Thymus (tissue), 11 donors: ENCODE measurements at regions not wholly inside any gene's neighbourhood (a gene's known extent, or its start where the extent isn't known, plus 50 kb on each side); places are given as distances from the start of the nearest gene placed in this dataset.

Experiments used
- DNase-seq, 9 donors: peaks; one replicate each; pipeline ENCODE4 v3.0.0-alpha.2; 2013; ENCODE audit warnings: low spot score in 9 of 9, low read depth in 6 of 9, missing footprints in 1 of 9
- H3K27ac ChIP-seq, 2 donors: one replicate each; pipeline ENCODE4 v1.5.1; 2013; ENCODE audit warnings: control low read depth in 1 of 2, low read depth in 1 of 2, low read length in 1 of 2, mild to moderate bottlenecking in 1 of 2, moderate library complexity in 1 of 2
- H3K27me3 ChIP-seq, 2 donors: one replicate each; pipeline ENCODE4 v1.5.1; 2013; ENCODE audit warnings: low read length in 1 of 2; ENCODE audit not compliant: control insufficient read depth in 2 of 2, insufficient read depth in 1 of 2
- H3K36me3 ChIP-seq, 2 donors: one replicate each; pipeline ENCODE4 v1.5.1; 2013; ENCODE audit warnings: low read length in 1 of 2, mild to moderate bottlenecking in 1 of 2, moderate library complexity in 1 of 2; ENCODE audit not compliant: control insufficient read depth in 2 of 2, insufficient read depth in 2 of 2
- H3K4me1 ChIP-seq, 2 donors: one replicate each; pipeline ENCODE4 v1.5.1; 2013; ENCODE audit warnings: low read length in 2 of 2; ENCODE audit not compliant: control insufficient read depth in 2 of 2, insufficient read depth in 2 of 2
- H3K4me3 ChIP-seq, 2 donors: one replicate each; pipeline ENCODE4 v1.5.1; 2013; ENCODE audit warnings: low read length in 2 of 2, control low read depth in 1 of 2, mild to moderate bottlenecking in 1 of 2
- H3K9me3 ChIP-seq, 2 donors: one replicate each; pipeline ENCODE4 v1.5.1; 2013; ENCODE audit warnings: low read length in 1 of 2, mild to moderate bottlenecking in 1 of 2; ENCODE audit not compliant: control insufficient read depth in 2 of 2, insufficient read depth in 1 of 2
- WGBS: extraction: QIAGEN DNeasy Blood & Tissue Kit; methylation state at CpG from one replicate; pipeline ENCODE4 v1.1.7; 2013; 5-methylcytosine and 5-hydroxymethylcytosine counted together
- donor health status: healthy.

DNA sequence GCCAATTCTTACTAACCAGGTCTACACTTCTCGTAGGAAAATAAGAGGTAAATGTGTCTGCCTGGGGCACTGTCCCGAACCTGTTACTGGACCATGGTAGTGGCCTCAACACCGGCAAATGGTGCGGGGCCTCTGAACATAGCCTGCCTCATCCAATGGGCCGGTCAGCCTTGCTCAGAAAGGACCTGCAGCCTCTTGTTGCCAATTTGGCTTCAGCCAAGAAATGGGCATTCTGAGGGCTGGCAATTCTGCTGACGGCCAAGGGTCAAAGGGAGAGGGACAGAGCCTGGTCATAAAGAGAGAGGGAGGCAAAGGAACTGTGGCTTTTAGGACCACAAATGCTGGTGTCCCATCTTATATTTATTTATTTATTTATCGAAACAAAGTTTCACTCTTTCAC lies 69.5 kb upstream of the ATP6AP2 start:
- WGBS: 97% methylated on average over 7 of the region's 7 CpGs
- no peaks in the 10 kb centered on the region for H3K9me3 ChIP-seq
- DNase-seq: no peak
- no peak overlapping the region for H3K4me3 ChIP-seq
- H3K27ac ChIP-seq: no peak overlapping the region
- no peaks in the 10 kb centered on the region for H3K4me1 ChIP-seq
- H3K36me3 ChIP-seq: no peaks in the 10 kb centered on the region
- H3K27me3 ChIP-seq: no peaks in the 10 kb centered on the region

GRCh38 chrX:40508560-40508959 lies 72.2 kb upstream of the ATP6AP2 start:
- WGBS: 72% methylated on average over 8 of the region's 8 CpGs
- H3K27ac ChIP-seq: no peak overlapping the region
- H3K27me3 ChIP-seq: no peaks in the 10 kb centered on the region
- no peak overlapping the region for H3K4me3 ChIP-seq
- H3K4me1 ChIP-seq: no peaks in the 10 kb centered on the region
- DNase-seq: no peak
- no peaks in the 10 kb centered on the region for H3K36me3 ChIP-seq
- no peaks in the 10 kb centered on the region for H3K9me3 ChIP-seq

DNA sequence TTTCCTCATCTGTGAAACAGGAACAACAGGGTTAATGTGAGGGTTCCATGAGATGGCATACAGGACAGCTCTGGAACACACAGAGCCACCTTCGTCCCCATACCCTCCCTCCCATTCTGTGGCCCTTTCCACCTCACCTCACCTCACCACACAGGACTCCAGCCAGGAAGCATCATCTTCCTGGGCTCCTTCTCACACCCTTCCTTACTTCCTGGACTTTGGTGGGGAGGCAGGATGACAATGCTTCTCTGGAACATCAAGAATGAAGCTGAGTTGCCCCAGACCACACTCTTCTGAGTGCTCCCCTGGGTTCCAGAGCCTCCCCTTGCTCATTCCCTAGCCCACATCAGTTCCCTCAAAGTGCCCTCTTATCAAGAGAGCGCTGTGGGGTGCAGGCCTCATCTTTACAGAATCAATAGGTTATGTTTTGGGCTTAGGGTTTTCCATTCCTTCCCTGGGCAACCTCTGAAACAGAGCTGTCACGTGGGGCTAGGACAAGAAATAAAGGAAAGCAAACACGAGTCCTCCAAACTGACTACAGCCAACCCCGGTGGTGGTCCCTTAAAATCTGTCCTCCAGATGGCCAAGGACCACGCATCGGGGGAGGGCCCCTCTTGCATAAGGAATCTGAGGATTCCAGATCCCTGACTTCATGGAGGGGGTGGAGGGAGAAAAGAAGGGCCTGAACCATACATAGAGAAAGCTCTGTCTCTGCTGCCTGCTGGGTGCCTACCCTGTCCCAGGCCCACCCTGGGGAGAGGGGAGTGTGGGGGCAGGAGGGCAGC lies 74.4 kb upstream of the ATP6AP2 start:
- WGBS: 96% methylated on average over 7 of the region's 7 CpGs

GRCh38 chrX:40504801-40505605 lies 75.8 kb upstream of the ATP6AP2 start:
- DNase-seq: no peak
- Histone ChIP-seq H3K27me3 (no peaks in the 10 kb centered on the region), H3K4me1 (no peaks in the 10 kb centered on the region), H3K4me3 (no peak overlapping the region), H3K27ac (no peak overlapping the region), H3K36me3 (no peaks in the 10 kb centered on the region), H3K9me3 (no peaks in the 10 kb centered on the region)
- 89% methylated on average over 5 of the region's 5 CpGs for WGBS

More for the DNA sequence above, 74.4 kb upstream of the ATP6AP2 start:
- Histone ChIP-seq H3K4me1 (no peaks in the 10 kb centered on the region), H3K27me3 (no peaks in the 10 kb centered on the region), H3K9me3 (no peaks in the 10 kb centered on the region), H3K27ac (no peak overlapping the region), H3K4me3 (no peak overlapping the region), H3K36me3 (no peaks in the 10 kb centered on the region)
- DNase-seq: no peak

- Histone ChIP-seq H3K4me3 (no peak overlapping the region), H3K4me1 (no peaks in the 10 kb centered on the region), H3K27ac (no peak overlapping the region), H3K27me3 (no peaks in the 10 kb centered on the region), H3K36me3 (no peaks in the 10 kb centered on the region), H3K9me3 (no peaks in the 10 kb centered on the region)
- WGBS: 97% methylated on average over 3 of the region's 3 CpGs
- DNase-seq: no peak
Observed at GRCh38 chrX:40503094-40503493, 77.7 kb upstream of the ATP6AP2 start.

- no peaks in the 10 kb centered on the region for H3K27me3 ChIP-seq
- no peak for DNase-seq
Observed at GRCh38 chrX:40502688-40503087, 78.1 kb upstream of the ATP6AP2 start.

GRCh38 chrX:40501164-40501855 lies 79.5 kb upstream of the ATP6AP2 start:
- no peaks in the 10 kb centered on the region for H3K27me3 ChIP-seq
- H3K4me3 ChIP-seq: no peak overlapping the region
- H3K36me3 ChIP-seq: no peaks in the 10 kb centered on the region
- WGBS: 96% methylated on average over 11 of the region's 11 CpGs
- DNase-seq: no peak
- no peaks in the 10 kb centered on the region for H3K9me3 ChIP-seq
- H3K27ac ChIP-seq: no peak overlapping the region
- H3K4me1 ChIP-seq: no peaks in the 10 kb centered on the region

More at GRCh38 chrX:40502688-40503087, 78.1 kb upstream of the ATP6AP2 start:
- H3K4me1 ChIP-seq: no peaks in the 10 kb centered on the region
- no peak overlapping the region for H3K27ac ChIP-seq
- no peaks in the 10 kb centered on the region for H3K36me3 ChIP-seq
- no peaks in the 10 kb centered on the region for H3K9me3 ChIP-seq
- no peak overlapping the region for H3K4me3 ChIP-seq

DNA sequence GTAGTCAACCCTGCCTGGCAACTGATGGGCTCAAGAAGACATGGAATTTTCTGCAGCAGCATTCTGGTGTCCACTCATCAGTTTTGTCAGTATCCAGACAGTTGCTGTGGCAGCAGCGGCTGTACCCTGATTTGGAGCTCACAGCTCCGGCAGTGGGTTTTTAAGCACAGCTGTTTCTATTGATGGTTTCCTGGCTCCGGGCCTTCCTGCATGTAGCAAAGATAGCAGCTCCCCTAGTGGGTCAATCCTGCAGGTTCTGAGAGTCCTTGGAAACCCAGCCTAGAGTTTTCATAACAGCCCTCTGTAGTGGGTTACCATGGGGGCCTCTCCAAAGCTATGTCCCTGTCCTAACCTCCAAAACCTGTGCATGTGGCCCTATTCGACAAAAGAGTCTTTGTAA lies 84.0 kb upstream of the ATP6AP2 start:
- Histone ChIP-seq H3K4me1 (no peaks in the 10 kb centered on the region), H3K36me3 (no peaks in the 10 kb centered on the region), H3K27me3 (no peaks in the 10 kb centered on the region), H3K9me3 (peaks cover 0 to 3% of the 10 kb centered on the region in 2 donors), H3K27ac (no peak overlapping the region), H3K4me3 (no peak overlapping the region)
- 63% methylated on average over 4 of the region's 4 CpGs for WGBS
- DNase-seq: peak in 1 of 9 donors; percentile 40

DNA sequence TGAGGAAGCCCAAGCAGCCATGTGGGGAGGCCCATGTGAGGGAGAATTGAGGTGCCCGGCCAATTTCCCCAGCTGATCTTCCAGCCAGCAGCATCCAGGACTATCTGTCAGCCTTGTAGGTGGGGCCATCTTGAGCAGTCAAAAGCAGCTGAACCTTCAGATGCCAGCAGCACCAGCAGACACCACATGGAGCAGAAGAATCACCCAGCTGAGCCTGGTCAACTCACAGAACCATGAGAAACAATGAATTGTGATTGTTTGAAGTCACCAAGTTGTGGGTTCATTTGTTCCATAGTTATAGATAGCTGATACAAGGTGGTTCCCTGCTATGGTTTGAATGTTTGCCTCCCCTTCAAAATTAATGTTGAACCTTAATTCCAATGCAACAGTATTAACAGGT lies 85.1 kb upstream of the ATP6AP2 start:
- H3K27ac ChIP-seq: no peak overlapping the region
- H3K4me3 ChIP-seq: no peak overlapping the region
- WGBS: 0% methylated on average over 1 of the region's 1 CpG
- H3K9me3 ChIP-seq: peaks cover 0 to 3% of the 10 kb centered on the region in 2 donors
- no peaks in the 10 kb centered on the region for H3K36me3 ChIP-seq
- DNase-seq: no peak
- H3K4me1 ChIP-seq: no peaks in the 10 kb centered on the region
- H3K27me3 ChIP-seq: no peaks in the 10 kb centered on the region
